Fibroblast of villous mesenchyme (primary cell): ENCODE measurements at regions not wholly inside any gene's neighbourhood (a gene's known extent, or its start where the extent isn't known, plus 50 kb on each side); places are given as distances from the start of the nearest gene placed in this dataset.

Source experiments
- DNase-seq: peaks from one replicate; pipeline ENCODE4 v3.0.0-alpha.2; 2010; ENCODE audit warnings: low read depth
- H3K4me3 ChIP-seq: 2 replicates; pipeline ENCODE4 v1.5.1; 2011; ENCODE audit warnings: low read depth, mild to moderate bottlenecking, low read length
- CTCF ChIP-seq: IDR thresholded peaks from 2 replicates; pipeline ENCODE4 v1.5.1; 2012; ENCODE audit warnings: low read depth, mild to moderate bottlenecking, low read length; ENCODE audit not compliant: insufficient read depth

DNA sequence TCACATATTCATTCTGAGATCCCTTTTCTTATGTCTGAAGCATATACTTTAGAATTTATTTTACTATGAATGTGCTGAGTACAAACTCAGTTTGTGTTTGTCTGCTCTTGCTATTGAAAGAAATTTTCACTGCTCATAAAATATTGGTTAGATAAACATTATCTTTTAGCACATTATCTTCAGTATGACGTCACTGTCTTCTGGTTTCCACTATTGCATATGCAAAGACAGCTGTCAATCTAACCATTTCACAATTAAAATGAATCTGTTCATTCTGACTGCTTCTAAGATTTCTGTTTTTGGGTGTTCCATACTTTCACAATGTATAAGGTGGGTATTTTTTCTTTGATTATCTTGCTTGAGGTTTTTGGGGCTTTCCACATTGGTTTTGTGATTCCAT is 526.2 kb upstream of the CDH6 start:
- H3K4me3 ChIP-seq = no peak overlapping the region
- DNase-seq = no peak
- no peak for TF ChIP-seq CTCF

- no peak for TF ChIP-seq CTCF
- no peak overlapping the region for H3K4me3 ChIP-seq
- DNase-seq = no peak
These were observed 530.0 kb upstream of the CDH6 start for GRCh38 chr5:30663536-30663935.

- DNase-seq = no peak
- no peak overlapping the region for H3K4me3 ChIP-seq
- no peak for TF ChIP-seq CTCF
These were observed 531.1 kb upstream of the CDH6 start for GRCh38 chr5:30662373-30662772.

- no peak for TF ChIP-seq CTCF
- DNase-seq = no peak
- no peak overlapping the region for H3K4me3 ChIP-seq
These were observed 531.8 kb upstream of the CDH6 start for GRCh38 chr5:30661730-30662129.

GRCh38 chr5:30659417-30659816 is 534.1 kb upstream of the CDH6 start:
- no peak for TF ChIP-seq CTCF
- no peak overlapping the region for H3K4me3 ChIP-seq
- no peak for DNase-seq

DNA sequence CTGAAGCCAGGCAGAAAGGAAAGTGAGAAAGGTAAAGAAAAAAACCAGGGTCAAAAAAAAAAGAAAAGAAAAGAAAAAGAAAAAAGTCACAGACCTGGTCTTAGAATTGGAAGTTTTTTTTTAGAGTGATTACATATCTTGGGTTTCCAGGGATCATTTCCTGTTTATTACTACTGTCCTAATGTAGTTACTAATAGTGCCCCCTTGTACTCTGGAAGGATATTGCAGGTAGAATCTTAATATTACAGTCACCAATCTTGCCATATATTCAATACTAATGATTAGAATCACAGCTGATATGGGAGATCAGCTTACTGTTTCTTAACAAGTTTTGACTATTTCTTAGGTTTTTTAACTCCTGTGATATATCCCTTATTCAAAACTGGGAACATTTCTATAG is 543.2 kb upstream of the CDH6 start:
- no peak overlapping the region for H3K4me3 ChIP-seq
- no peak for DNase-seq
- no peak for TF ChIP-seq CTCF

DNA sequence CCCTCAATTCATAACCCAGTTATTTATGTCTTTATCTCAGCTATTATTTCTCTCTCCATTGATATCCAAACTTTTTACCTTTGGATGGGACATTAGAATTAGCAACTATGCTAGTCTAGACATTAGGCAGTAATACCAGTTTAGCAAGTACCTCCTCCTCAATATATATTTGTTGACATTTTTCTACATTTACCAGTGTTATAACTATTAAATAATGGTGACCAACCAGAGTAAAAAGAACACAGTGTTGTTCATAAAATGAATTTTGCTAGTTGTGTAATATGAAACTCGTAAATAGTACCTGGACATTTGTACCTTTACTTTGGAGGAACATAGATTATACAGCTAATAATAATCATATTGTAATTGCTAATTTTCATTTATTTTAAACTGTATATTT is 554.6 kb upstream of the CDH6 start:
- DNase-seq = no peak
- TF ChIP-seq CTCF = no peak
- no peak overlapping the region for H3K4me3 ChIP-seq
